ENCODE measurements at regions not wholly inside any gene's neighbourhood (a gene's known extent, or its start where the extent isn't known, plus 50 kb on each side); places are given as distances from the start of the nearest gene placed in this dataset.

- Mint-ChIP-seq H3K27me3 (ENCODE audit: low read depth) (no peaks in the 10 kb centered on the region), H3K4me3 (no peak overlapping the region), H3K9me3 (peaks cover 24% of the 10 kb centered on the region), H3K36me3 (no peaks in the 10 kb centered on the region), H3K27ac (no peak overlapping the region), H3K4me1 (no peaks in the 10 kb centered on the region)
- no peak for DNase-seq (ENCODE audit: low spot score)
- TF ChIP-seq, protein P1, sequence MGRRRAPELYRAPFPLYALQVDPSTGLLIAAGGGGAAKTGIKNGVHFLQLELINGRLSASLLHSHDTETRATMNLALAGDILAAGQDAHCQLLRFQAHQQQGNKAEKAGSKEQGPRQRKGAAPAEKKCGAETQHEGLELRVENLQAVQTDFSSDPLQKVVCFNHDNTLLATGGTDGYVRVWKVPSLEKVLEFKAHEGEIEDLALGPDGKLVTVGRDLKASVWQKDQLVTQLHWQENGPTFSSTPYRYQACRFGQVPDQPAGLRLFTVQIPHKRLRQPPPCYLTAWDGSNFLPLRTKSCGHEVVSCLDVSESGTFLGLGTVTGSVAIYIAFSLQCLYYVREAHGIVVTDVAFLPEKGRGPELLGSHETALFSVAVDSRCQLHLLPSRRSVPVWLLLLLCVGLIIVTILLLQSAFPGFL (CRISPR knock-in tag; IDR thresholded peaks at IDR 0.05; ENCODE audit: borderline replicate concordance): no peak
- no peak for TF ChIP-seq NFE2L1 (CRISPR knock-in tag; IDR thresholded peaks at IDR 0.05)
- no peak for TF ChIP-seq RELA (CRISPR knock-in tag; IDR thresholded peaks at IDR 0.05; ENCODE audit: borderline replicate concordance)
- no peak for TF ChIP-seq FOXJ3 (CRISPR knock-in tag; IDR thresholded peaks at IDR 0.05; ENCODE audit: borderline replicate concordance)
- TF ChIP-seq, protein P2, sequence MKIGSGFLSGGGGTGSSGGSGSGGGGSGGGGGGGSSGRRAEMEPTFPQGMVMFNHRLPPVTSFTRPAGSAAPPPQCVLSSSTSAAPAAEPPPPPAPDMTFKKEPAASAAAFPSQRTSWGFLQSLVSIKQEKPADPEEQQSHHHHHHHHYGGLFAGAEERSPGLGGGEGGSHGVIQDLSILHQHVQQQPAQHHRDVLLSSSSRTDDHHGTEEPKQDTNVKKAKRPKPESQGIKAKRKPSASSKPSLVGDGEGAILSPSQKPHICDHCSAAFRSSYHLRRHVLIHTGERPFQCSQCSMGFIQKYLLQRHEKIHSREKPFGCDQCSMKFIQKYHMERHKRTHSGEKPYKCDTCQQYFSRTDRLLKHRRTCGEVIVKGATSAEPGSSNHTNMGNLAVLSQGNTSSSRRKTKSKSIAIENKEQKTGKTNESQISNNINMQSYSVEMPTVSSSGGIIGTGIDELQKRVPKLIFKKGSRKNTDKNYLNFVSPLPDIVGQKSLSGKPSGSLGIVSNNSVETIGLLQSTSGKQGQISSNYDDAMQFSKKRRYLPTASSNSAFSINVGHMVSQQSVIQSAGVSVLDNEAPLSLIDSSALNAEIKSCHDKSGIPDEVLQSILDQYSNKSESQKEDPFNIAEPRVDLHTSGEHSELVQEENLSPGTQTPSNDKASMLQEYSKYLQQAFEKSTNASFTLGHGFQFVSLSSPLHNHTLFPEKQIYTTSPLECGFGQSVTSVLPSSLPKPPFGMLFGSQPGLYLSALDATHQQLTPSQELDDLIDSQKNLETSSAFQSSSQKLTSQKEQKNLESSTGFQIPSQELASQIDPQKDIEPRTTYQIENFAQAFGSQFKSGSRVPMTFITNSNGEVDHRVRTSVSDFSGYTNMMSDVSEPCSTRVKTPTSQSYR (CRISPR knock-in tag; IDR thresholded peaks at IDR 0.05): no peak
- TF ChIP-seq ATF2 (CRISPR knock-in tag; IDR thresholded peaks at IDR 0.05; ENCODE audit: borderline replicate concordance, low read depth): no peak
- TF ChIP-seq NR3C1 (CRISPR knock-in tag; conservative IDR thresholded peaks at IDR 0.05; ENCODE audit: low read depth): no peak
- TF ChIP-seq, protein P3, sequence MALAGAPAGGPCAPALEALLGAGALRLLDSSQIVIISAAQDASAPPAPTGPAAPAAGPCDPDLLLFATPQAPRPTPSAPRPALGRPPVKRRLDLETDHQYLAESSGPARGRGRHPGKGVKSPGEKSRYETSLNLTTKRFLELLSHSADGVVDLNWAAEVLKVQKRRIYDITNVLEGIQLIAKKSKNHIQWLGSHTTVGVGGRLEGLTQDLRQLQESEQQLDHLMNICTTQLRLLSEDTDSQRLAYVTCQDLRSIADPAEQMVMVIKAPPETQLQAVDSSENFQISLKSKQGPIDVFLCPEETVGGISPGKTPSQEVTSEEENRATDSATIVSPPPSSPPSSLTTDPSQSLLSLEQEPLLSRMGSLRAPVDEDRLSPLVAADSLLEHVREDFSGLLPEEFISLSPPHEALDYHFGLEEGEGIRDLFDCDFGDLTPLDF (CRISPR knock-in tag; IDR thresholded peaks at IDR 0.05): no peak
- TF ChIP-seq ZNF121 (CRISPR knock-in tag; IDR thresholded peaks at IDR 0.05): no peak
- TF ChIP-seq, protein P4, sequence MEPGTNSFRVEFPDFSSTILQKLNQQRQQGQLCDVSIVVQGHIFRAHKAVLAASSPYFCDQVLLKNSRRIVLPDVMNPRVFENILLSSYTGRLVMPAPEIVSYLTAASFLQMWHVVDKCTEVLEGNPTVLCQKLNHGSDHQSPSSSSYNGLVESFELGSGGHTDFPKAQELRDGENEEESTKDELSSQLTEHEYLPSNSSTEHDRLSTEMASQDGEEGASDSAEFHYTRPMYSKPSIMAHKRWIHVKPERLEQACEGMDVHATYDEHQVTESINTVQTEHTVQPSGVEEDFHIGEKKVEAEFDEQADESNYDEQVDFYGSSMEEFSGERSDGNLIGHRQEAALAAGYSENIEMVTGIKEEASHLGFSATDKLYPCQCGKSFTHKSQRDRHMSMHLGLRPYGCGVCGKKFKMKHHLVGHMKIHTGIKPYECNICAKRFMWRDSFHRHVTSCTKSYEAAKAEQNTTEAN (CRISPR knock-in tag; IDR thresholded peaks at IDR 0.05): no peak
- TF ChIP-seq EMX1 (CRISPR knock-in tag; IDR thresholded peaks at IDR 0.05): no peak
- no peak for TF ChIP-seq HMGA2 (CRISPR knock-in tag; IDR thresholded peaks at IDR 0.05)
- TF ChIP-seq, protein P5, sequence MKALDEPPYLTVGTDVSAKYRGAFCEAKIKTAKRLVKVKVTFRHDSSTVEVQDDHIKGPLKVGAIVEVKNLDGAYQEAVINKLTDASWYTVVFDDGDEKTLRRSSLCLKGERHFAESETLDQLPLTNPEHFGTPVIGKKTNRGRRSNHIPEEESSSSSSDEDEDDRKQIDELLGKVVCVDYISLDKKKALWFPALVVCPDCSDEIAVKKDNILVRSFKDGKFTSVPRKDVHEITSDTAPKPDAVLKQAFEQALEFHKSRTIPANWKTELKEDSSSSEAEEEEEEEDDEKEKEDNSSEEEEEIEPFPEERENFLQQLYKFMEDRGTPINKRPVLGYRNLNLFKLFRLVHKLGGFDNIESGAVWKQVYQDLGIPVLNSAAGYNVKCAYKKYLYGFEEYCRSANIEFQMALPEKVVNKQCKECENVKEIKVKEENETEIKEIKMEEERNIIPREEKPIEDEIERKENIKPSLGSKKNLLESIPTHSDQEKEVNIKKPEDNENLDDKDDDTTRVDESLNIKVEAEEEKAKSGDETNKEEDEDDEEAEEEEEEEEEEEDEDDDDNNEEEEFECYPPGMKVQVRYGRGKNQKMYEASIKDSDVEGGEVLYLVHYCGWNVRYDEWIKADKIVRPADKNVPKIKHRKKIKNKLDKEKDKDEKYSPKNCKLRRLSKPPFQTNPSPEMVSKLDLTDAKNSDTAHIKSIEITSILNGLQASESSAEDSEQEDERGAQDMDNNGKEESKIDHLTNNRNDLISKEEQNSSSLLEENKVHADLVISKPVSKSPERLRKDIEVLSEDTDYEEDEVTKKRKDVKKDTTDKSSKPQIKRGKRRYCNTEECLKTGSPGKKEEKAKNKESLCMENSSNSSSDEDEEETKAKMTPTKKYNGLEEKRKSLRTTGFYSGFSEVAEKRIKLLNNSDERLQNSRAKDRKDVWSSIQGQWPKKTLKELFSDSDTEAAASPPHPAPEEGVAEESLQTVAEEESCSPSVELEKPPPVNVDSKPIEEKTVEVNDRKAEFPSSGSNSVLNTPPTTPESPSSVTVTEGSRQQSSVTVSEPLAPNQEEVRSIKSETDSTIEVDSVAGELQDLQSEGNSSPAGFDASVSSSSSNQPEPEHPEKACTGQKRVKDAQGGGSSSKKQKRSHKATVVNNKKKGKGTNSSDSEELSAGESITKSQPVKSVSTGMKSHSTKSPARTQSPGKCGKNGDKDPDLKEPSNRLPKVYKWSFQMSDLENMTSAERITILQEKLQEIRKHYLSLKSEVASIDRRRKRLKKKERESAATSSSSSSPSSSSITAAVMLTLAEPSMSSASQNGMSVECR (CRISPR knock-in tag; IDR thresholded peaks at IDR 0.05; ENCODE audit: borderline replicate concordance): no peak
- no peak for TF ChIP-seq GRHL2 (CRISPR knock-in tag; IDR thresholded peaks at IDR 0.05; ENCODE audit: insufficient replicate concordance, severe bottlenecking)
- no peak for TF ChIP-seq USF1 (CRISPR knock-in tag; IDR thresholded peaks at IDR 0.05)
- TF ChIP-seq ATF1 (CRISPR knock-in tag; IDR thresholded peaks at IDR 0.05): no peak
- TF ChIP-seq, protein P6, sequence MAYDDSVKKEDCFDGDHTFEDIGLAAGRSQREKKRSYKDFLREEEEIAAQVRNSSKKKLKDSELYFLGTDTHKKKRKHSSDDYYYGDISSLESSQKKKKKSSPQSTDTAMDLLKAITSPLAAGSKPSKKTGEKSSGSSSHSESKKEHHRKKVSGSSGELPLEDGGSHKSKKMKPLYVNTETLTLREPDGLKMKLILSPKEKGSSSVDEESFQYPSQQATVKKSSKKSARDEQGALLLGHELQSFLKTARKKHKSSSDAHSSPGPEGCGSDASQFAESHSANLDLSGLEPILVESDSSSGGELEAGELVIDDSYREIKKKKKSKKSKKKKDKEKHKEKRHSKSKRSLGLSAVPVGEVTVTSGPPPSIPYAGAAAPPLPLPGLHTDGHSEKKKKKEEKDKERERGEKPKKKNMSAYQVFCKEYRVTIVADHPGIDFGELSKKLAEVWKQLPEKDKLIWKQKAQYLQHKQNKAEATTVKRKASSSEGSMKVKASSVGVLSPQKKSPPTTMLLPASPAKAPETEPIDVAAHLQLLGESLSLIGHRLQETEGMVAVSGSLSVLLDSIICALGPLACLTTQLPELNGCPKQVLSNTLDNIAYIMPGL (CRISPR knock-in tag; IDR thresholded peaks at IDR 0.05): no peak
- TF ChIP-seq ETV6 (CRISPR knock-in tag; IDR thresholded peaks at IDR 0.05): no peak
- TF ChIP-seq ZNF263 (CRISPR knock-in tag; IDR thresholded peaks at IDR 0.05; ENCODE audit: low read depth): no peak
- POLR2A ChIA-PET: no interaction called here
- ATAC-seq: no peak
- CTCF ChIA-PET: interaction anchor here (0.6 kb wide), 1 partner anchor 20 kb away, joined by 3 read pairs; no protein-coding TSS in a partner anchor
Measured at GRCh38 chr5:165695796-165696195, 2190.4 kb downstream of the MAT2B start.
